ENCODE measurements at regions not wholly inside any gene's neighbourhood (a gene's known extent, or its start where the extent isn't known, plus 50 kb on each side); places are given as distances from the start of the nearest gene placed in this dataset.

DNA sequence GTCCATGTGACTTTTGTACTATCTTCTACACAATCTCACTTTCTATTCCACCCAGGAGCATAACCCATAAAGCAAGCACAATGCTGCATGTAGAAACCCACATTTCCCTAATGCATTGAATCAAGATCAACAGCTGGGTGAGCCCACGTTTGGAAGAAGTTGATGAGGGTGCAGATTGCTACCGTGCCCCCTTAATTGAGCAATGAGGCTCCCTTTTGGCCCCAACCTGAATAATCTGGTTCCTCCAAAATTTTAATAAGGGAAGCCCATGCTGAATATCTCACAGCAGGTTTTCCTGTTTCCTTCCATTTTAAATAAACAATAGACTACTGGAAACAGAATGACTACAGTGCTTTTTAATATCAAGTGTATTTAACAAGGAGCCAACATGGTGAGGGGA lies 403.6 kb upstream of the SGCG start:
- TF ChIP-seq, protein P1, sequence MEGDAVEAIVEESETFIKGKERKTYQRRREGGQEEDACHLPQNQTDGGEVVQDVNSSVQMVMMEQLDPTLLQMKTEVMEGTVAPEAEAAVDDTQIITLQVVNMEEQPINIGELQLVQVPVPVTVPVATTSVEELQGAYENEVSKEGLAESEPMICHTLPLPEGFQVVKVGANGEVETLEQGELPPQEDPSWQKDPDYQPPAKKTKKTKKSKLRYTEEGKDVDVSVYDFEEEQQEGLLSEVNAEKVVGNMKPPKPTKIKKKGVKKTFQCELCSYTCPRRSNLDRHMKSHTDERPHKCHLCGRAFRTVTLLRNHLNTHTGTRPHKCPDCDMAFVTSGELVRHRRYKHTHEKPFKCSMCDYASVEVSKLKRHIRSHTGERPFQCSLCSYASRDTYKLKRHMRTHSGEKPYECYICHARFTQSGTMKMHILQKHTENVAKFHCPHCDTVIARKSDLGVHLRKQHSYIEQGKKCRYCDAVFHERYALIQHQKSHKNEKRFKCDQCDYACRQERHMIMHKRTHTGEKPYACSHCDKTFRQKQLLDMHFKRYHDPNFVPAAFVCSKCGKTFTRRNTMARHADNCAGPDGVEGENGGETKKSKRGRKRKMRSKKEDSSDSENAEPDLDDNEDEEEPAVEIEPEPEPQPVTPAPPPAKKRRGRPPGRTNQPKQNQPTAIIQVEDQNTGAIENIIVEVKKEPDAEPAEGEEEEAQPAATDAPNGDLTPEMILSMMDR (optimal IDR thresholded peaks at IDR 0.05 in 1 of 3, IDR thresholded peaks at IDR 0.05 in 1 of 3, conservative IDR thresholded peaks at IDR 0.05 in 1 of 3; ENCODE audit: extremely low read depth in 1 of 3, insufficient read depth in 2 of 3, low read length in 3 of 3) = no peak
- TF ChIP-seq EZH2 (IDR thresholded peaks at IDR 0.05; ENCODE audit: low read length) = no peak

Data from keratinocyte (primary cell).